ENCODE measurements at regions not wholly inside any gene's neighbourhood (a gene's known extent, or its start where the extent isn't known, plus 50 kb on each side); places are given as distances from the start of the nearest gene placed in this dataset.

DNA sequence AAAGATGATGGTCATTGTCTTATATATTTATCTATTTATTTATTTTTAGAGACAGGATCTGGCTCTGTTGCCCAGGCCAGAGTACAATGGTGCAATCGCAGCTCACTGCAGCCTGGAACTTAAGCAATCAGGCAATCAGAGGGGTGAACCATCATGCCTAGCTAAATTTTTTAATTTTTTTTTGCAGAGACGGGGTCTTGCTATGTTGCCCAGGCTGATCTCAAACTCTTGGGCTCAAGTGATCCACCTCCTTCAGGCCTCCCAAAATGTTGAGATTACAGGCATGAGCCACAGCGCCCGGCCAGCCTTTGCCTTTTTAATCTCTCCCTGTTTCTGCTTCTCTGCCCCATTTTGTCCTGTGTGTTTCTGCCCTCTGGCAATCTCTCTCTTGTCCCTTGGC is 102.2 kb downstream of the NCR2 start:
- H3K27me3 Mint-ChIP-seq (ENCODE audit: low read depth) = peaks cover 22% of the 10 kb centered on the region
- no peak for TF ChIP-seq CTCF (IDR thresholded peaks at IDR 0.05)
- no peaks in the 10 kb centered on the region for H3K9me3 Mint-ChIP-seq (ENCODE audit: low read depth)
- peaks cover 7% of the 10 kb centered on the region for H3K4me1 Mint-ChIP-seq (ENCODE audit: low read depth)
- H3K4me3 Mint-ChIP-seq (ENCODE audit: unreplicated experiment) = no peak overlapping the region
- peaks cover 5% of the 10 kb centered on the region for H3K36me3 Mint-ChIP-seq (ENCODE audit: low read depth)
- no peak for DNase-seq (ENCODE audit: low spot score)
- no peak overlapping the region for H3K27ac Mint-ChIP-seq (ENCODE audit: unreplicated experiment)

DNA sequence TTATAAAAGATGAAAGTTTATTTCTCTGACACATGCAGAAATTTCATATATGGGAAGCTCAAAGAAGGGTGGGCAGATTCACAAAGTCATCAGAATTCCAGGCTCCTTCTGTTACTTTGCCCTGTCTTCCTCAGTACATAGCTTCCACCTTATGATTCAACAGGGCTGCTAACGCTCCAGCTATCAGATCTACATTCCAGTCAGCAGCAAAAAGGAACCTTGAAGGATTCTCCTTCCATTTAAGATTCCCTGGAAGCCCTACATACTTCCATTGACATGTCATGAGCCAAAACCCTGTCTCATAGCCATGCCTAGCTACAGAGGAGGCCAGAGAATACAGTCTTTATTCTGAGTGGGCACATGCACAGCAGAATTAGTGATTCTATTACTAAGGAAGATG is 103.3 kb downstream of the NCR2 start:
- Mint-ChIP-seq H3K9me3 (ENCODE audit: low read depth) (no peaks in the 10 kb centered on the region), H3K4me3 (ENCODE audit: unreplicated experiment) (no peak overlapping the region), H3K36me3 (ENCODE audit: low read depth) (peaks cover 5% of the 10 kb centered on the region), H3K27me3 (ENCODE audit: low read depth) (peaks cover 22% of the 10 kb centered on the region), H3K4me1 (ENCODE audit: low read depth) (peaks cover 13% of the 10 kb centered on the region), H3K27ac (ENCODE audit: unreplicated experiment) (no peak overlapping the region)
- no peak for TF ChIP-seq CTCF (IDR thresholded peaks at IDR 0.05)
- no peak for DNase-seq (ENCODE audit: low spot score)

- Mint-ChIP-seq H3K27ac (ENCODE audit: unreplicated experiment) (no peak overlapping the region), H3K36me3 (ENCODE audit: low read depth) (peaks cover 5% of the 10 kb centered on the region), H3K4me3 (ENCODE audit: unreplicated experiment) (no peak overlapping the region), H3K27me3 (ENCODE audit: low read depth) (peaks cover 22% of the 10 kb centered on the region), H3K4me1 (ENCODE audit: low read depth) (peaks cover 15% of the 10 kb centered on the region), H3K9me3 (ENCODE audit: low read depth) (no peaks in the 10 kb centered on the region)
- no peak for TF ChIP-seq CTCF (IDR thresholded peaks at IDR 0.05)
- DNase-seq (ENCODE audit: low spot score) = no peak
These were observed 104.4 kb downstream of the NCR2 start for GRCh38 chr6:41439524-41440418.

GRCh38 chr6:41440958-41441357 is 105.2 kb upstream of the FOXP4 start:
- Mint-ChIP-seq H3K9me3 (ENCODE audit: low read depth) (no peaks in the 10 kb centered on the region), H3K27ac (ENCODE audit: unreplicated experiment) (no peak overlapping the region), H3K4me1 (ENCODE audit: low read depth) (peaks cover 15% of the 10 kb centered on the region), H3K27me3 (ENCODE audit: low read depth) (peaks cover 22% of the 10 kb centered on the region), H3K36me3 (ENCODE audit: low read depth) (peaks cover 5% of the 10 kb centered on the region), H3K4me3 (ENCODE audit: unreplicated experiment) (no peak overlapping the region)
- TF ChIP-seq CTCF (IDR thresholded peaks at IDR 0.05) = no peak
- DNase-seq (ENCODE audit: low spot score) = no peak

- H3K27ac Mint-ChIP-seq (ENCODE audit: unreplicated experiment) = no peak overlapping the region
- peaks cover 5% of the 10 kb centered on the region for H3K36me3 Mint-ChIP-seq (ENCODE audit: low read depth)
- H3K4me1 Mint-ChIP-seq (ENCODE audit: low read depth) = peaks cover 15% of the 10 kb centered on the region
- H3K27me3 Mint-ChIP-seq (ENCODE audit: low read depth) = peaks cover 20% of the 10 kb centered on the region
- no peaks in the 10 kb centered on the region for H3K9me3 Mint-ChIP-seq (ENCODE audit: low read depth)
- no peak overlapping the region for H3K4me3 Mint-ChIP-seq (ENCODE audit: unreplicated experiment)
- no peak for DNase-seq (ENCODE audit: low spot score)
- no peak for TF ChIP-seq CTCF (IDR thresholded peaks at IDR 0.05)
These were observed 104.4 kb upstream of the FOXP4 start for GRCh38 chr6:41441598-41442351.

All from chondrocyte (in vitro differentiated cells).